AG09309 (cell line): ENCODE measurements at regions not wholly inside any gene's neighbourhood (a gene's known extent, or its start where the extent isn't known, plus 50 kb on each side); places are given as distances from the start of the nearest gene placed in this dataset.

Source experiments
- DNase-seq: peaks from one replicate; pipeline ENCODE4 v3.0.0-alpha.2; 2010; ENCODE audit warnings: low read depth
- H3K4me3 ChIP-seq: 2 replicates; pipeline ENCODE4 v1.5.1; 2011; ENCODE audit warnings: mild to moderate bottlenecking, low read depth, low read length, moderate library complexity; ENCODE audit not compliant: control insufficient read depth
- CTCF ChIP-seq: IDR thresholded peaks from 2 replicates; pipeline ENCODE4 v1.5.1; 2011; ENCODE audit warnings: mild to moderate bottlenecking, low read depth, low read length, inconsistent platforms; ENCODE audit not compliant: insufficient read depth, control insufficient read depth; ENCODE audit errors: missing control alignments

- H3K4me3 ChIP-seq = no peak overlapping the region
- DNase-seq = no peak
- TF ChIP-seq CTCF = no peak
These were observed 700.5 kb upstream of the CELF2 start for GRCh38 chr10:10317151-10317550.

GRCh38 chr10:10318856-10319255, 698.8 kb upstream of the CELF2 start:
- no peak for TF ChIP-seq CTCF
- DNase-seq = no peak
- no peak overlapping the region for H3K4me3 ChIP-seq

GRCh38 chr10:10320956-10321355, 696.7 kb upstream of the CELF2 start:
- H3K4me3 ChIP-seq = no peak overlapping the region
- DNase-seq = no peak
- TF ChIP-seq CTCF = no peak

DNA sequence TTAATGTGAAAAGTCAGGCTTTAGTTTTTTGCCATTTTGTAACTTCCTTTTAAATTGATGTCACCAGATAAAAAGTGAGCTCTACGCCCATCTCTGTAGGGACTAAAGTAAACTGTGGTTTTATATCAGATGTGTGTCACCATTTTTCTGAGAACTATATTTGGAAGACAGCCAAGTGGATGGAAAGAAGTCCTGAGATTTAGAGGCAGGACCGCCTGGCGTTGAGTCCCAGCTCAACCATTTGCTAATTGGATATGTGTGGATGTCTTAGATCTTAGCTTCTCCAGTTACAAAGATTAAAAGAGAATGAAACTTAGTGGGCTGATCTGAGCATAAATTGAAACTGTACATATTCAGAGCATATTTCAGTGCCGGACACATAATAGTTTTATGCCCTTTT, 691.6 kb upstream of the CELF2 start:
- TF ChIP-seq CTCF = no peak
- no peak overlapping the region for H3K4me3 ChIP-seq
- DNase-seq = no peak

GRCh38 chr10:10327934-10328333, 689.7 kb upstream of the CELF2 start:
- H3K4me3 ChIP-seq = no peak overlapping the region
- TF ChIP-seq CTCF = no peak
- no peak for DNase-seq

DNA sequence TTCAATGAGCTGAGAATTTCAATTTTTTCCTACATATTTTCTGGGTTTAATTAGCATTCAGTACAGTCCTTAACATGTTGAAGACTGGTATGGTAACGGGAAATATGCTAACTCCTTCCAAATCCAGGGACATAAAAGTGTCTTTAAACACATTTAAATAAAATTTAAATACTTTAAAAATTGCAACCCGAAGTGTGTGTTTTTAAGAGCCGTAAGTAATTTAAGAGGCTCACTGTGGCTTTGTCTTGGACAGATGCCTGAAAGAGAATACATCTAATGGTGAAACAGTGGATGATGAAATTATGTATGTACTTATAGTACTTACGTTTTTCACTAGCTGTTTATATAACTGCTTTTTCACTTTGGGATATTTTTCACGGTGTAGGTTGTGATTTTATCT, 687.3 kb upstream of the CELF2 start:
- no peak for TF ChIP-seq CTCF
- H3K4me3 ChIP-seq = no peak overlapping the region
- DNase-seq = no peak

DNA sequence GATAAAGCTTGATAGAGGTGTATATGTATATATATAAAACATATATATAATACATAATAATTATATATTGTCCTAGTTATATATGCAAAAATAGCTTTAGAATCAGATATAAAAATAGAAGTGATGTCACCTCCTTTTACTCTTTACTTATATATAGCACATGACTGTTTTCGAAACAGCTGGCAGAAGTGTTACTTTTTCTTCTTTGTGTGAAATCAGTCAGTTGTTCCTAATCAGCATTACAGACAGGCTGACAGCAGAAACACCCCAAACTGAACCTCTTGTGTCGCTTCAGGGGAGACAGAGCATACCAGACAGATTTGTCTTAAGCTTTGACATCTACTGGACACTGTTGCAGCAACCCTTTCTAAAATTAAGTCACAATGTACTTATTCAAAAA, 684.9 kb upstream of the CELF2 start:
- no peak for DNase-seq
- H3K4me3 ChIP-seq = no peak overlapping the region
- no peak for TF ChIP-seq CTCF
